Activated CD8-positive, alpha-beta T cell treated with anti-CD3 and anti-CD28 coated beads for 36 hours (primary cell): ENCODE measurements at regions not wholly inside any gene's neighbourhood (a gene's known extent, or its start where the extent isn't known, plus 50 kb on each side); places are given as distances from the start of the nearest gene placed in this dataset.

ENCODE experiments used
- ATAC-seq: fragments of 200-7000 bp; cut with Tn5 transposase; one replicate; pipeline ENCODE4 v1.10.0; 2021; ENCODE audit warnings: mild to moderate bottlenecking, moderate library complexity
- CTCF ChIA-PET: fragments of 350-600 bp; sonication (Branson Sonifier 250); formaldehyde crosslinking; loops from one replicate; lab custom pipeline; 2021; ENCODE audit warnings: antibody characterized with exemption; lab: Charles Lee
- POLR2A ChIA-PET: fragments of 350-600 bp; sonication (Branson Sonifier 250); formaldehyde crosslinking; loops from one replicate; lab custom pipeline; 2021; ENCODE audit warnings: antibody characterized with exemption; lab: Charles Lee
- DNase-seq: peaks from one replicate; pipeline ENCODE4 v3.0.0-alpha.2; 2020
- H3K27ac Mint-ChIP-seq: one replicate; pipeline ENCODE4 v1.8.0; 2021; ENCODE audit warnings: mild to moderate bottlenecking, mixed read lengths
- H3K27me3 Mint-ChIP-seq: one replicate; pipeline ENCODE4 v1.8.0; 2021; ENCODE audit warnings: mixed read lengths
- H3K36me3 Mint-ChIP-seq: one replicate; pipeline ENCODE4 v1.8.0; 2021; ENCODE audit warnings: low read depth, mixed read lengths
- H3K4me1 Mint-ChIP-seq: one replicate; pipeline ENCODE4 v1.8.0; 2021; ENCODE audit warnings: low read depth, mixed read lengths
- H3K4me3 Mint-ChIP-seq: one replicate; pipeline ENCODE4 v1.8.0; 2021; ENCODE audit warnings: mild to moderate bottlenecking, moderate library complexity, mixed read lengths
- H3K9me3 Mint-ChIP-seq: one replicate; pipeline ENCODE4 v1.8.0; 2021; ENCODE audit warnings: mixed read lengths
- intact Hi-C: fragments of 100-400 bp; cut with micrococcal nuclease; formaldehyde crosslinking; loops from one replicate; pipeline ENCODE4 v1.10.0; 2022
- TF ChIP-seq, protein P1 (sequence below): fragments of 200-600 bp; IDR thresholded peaks from one replicate; pipeline ENCODE4 v1.8.0; 2022; ENCODE audit warnings: antibody characterized with exemption, mild to moderate bottlenecking

DNA sequence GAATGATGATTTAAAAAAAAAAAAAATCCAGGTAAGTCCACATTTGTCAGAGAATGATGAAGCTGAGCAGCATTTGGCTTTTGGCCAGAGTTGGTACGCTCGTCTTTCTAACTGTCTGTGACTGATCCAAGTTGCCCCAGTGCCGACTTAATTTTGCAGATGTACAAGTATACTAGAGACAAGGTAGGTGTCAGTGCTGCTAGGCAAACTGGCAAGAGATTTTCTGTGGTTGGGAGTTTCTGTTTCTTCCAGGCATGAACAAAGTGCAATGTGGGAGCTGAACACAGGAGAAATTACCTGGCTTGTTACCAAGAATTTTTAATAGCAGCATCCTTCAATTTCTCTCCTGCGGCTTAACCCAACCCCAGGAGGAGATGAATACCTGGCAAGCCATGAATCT lies 307.7 kb downstream of the BUD13 start:
- POLR2A ChIA-PET, result interaction anchor here (0.6 kb wide), 1 partner anchor 73 kb away, joined by 4 read pairs; no protein-coding TSS in a partner anchor
- ATAC-seq (no peak), DNase-seq (no peak)
- no peaks in the 10 kb centered on the region for H3K9me3 Mint-ChIP-seq
- TF ChIP-seq, protein P1, sequence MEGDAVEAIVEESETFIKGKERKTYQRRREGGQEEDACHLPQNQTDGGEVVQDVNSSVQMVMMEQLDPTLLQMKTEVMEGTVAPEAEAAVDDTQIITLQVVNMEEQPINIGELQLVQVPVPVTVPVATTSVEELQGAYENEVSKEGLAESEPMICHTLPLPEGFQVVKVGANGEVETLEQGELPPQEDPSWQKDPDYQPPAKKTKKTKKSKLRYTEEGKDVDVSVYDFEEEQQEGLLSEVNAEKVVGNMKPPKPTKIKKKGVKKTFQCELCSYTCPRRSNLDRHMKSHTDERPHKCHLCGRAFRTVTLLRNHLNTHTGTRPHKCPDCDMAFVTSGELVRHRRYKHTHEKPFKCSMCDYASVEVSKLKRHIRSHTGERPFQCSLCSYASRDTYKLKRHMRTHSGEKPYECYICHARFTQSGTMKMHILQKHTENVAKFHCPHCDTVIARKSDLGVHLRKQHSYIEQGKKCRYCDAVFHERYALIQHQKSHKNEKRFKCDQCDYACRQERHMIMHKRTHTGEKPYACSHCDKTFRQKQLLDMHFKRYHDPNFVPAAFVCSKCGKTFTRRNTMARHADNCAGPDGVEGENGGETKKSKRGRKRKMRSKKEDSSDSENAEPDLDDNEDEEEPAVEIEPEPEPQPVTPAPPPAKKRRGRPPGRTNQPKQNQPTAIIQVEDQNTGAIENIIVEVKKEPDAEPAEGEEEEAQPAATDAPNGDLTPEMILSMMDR, result no peak
- CTCF ChIA-PET, result interaction anchor here (2.4 kb wide), 1 partner anchor 34 kb away, joined by 6 read pairs; no protein-coding TSS in a partner anchor
- H3K27ac Mint-ChIP-seq, result no peak overlapping the region
- H3K4me3 Mint-ChIP-seq, result no peak overlapping the region
- H3K36me3 Mint-ChIP-seq, result no peaks in the 10 kb centered on the region
- peaks cover 6% of the 10 kb centered on the region for H3K27me3 Mint-ChIP-seq
- intact Hi-C loops, result no loop called here
- no peaks in the 10 kb centered on the region for H3K4me1 Mint-ChIP-seq

DNA sequence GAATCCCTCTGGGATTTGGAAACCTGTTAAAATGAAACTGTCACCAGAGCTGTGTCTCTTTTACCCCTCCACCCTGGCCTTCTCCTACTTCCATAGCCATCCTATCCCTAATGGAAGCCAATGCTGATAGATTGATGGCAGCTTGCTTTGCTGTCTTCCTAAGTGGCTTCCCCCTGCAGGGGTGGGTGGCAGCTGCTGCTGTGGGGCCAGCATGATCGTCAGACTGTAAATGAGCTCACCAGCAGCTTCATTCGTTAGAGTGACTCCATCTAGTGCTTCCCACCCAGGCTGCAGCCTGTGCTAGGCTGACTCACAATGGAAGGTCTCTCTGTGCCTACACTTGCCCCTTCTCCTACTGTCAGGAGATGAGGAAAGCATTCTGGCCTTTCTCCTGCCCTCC lies 311.0 kb downstream of the BUD13 start:
- intact Hi-C loops, result no loop called here
- DNase-seq (no peak), ATAC-seq (no peak)
- Mint-ChIP-seq H3K4me3 (no peak overlapping the region), H3K4me1 (no peaks in the 10 kb centered on the region), H3K27ac (no peak overlapping the region), H3K27me3 (peaks cover 8% of the 10 kb centered on the region), H3K9me3 (no peaks in the 10 kb centered on the region), H3K36me3 (no peaks in the 10 kb centered on the region)
- ChIA-PET CTCF (no interaction called here), POLR2A (no interaction called here)
- TF ChIP-seq, protein P1, result no peak

DNA sequence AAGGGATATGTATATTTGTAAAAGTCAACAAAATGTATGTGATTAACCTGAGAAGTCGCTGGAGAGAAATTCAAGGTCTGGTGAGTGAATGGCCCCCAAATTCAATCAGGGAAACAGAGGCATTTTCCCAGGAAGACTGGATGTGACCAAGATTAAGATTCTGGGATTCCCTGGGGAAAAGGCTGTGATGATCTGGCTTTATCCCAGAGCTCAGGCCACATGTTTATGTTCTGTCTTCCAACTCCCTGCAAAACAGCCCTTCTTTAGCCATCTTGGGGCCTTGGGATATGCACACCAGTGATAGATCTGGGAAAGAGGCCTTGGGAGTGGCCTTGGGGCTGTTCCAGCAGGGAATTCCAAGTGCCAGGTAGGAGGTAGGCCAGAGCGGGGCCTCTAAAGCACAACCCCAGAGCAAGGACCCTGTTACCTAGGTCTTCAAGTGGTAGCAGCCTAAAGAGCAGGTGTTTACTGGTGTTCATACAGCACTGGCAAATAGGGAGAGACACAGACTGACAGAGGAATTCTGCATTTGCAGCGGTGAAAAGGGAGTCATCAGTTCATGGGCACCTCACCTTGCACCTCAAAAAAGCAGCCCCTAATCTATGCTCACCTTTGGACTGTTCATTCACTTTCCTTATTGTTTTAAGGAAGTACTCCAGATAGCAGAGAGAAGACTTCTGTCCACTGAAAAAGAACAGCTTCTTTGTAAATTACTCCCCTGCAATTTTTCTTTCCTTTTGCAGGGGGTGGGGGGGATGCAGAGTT lies 312.4 kb downstream of the BUD13 start:
- ChIA-PET POLR2A (no interaction called here), CTCF (no interaction called here)
- Mint-ChIP-seq H3K27ac (no peak overlapping the region), H3K9me3 (no peaks in the 10 kb centered on the region), H3K4me1 (no peaks in the 10 kb centered on the region), H3K4me3 (no peak overlapping the region), H3K27me3 (peaks cover 8% of the 10 kb centered on the region), H3K36me3 (no peaks in the 10 kb centered on the region)
- intact Hi-C loops, result no loop called here
- ATAC-seq (no peak), DNase-seq (no peak)
- TF ChIP-seq, protein P1, result no peak

- no peaks in the 10 kb centered on the region for H3K4me1 Mint-ChIP-seq
- ATAC-seq (no peak), DNase-seq (no peak)
- ChIA-PET POLR2A (no interaction called here), CTCF (no interaction called here)
- H3K4me3 Mint-ChIP-seq, result no peak overlapping the region
- H3K36me3 Mint-ChIP-seq, result no peaks in the 10 kb centered on the region
- H3K27me3 Mint-ChIP-seq, result peaks cover 8% of the 10 kb centered on the region
- intact Hi-C loops, result no loop called here
- H3K27ac Mint-ChIP-seq, result no peak overlapping the region
- TF ChIP-seq, protein P1, result no peak
- no peaks in the 10 kb centered on the region for H3K9me3 Mint-ChIP-seq
Measured at GRCh38 chr11:116459185-116460045, 313.4 kb downstream of the BUD13 start.

DNA sequence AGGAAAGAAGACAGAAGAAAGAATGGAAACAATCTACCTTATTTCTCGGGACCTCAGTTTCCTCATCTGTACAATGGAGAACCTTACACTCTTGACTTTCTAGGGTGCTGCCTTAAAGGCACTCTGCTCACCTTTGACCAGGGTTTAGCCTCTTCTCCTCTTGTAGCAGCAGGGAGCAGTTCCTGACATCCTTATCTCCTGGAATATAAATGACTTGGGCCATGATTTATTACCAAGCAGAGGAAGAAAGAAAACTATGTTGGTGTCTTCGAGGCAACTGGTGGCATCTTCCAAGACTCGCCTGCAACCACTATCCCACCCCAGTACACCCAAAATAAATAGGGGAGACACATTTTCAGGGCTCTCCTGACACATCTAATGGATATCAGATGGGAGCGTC lies 314.2 kb downstream of the BUD13 start:
- CTCF ChIA-PET, result no interaction called here
- TF ChIP-seq, protein P1, result no peak

More for the DNA sequence above, 314.2 kb downstream of the BUD13 start:
- POLR2A ChIA-PET, result no interaction called here
- Mint-ChIP-seq H3K36me3 (no peaks in the 10 kb centered on the region), H3K4me1 (no peaks in the 10 kb centered on the region), H3K4me3 (no peak overlapping the region), H3K27ac (no peak overlapping the region), H3K9me3 (no peaks in the 10 kb centered on the region), H3K27me3 (peaks cover 8% of the 10 kb centered on the region)
- intact Hi-C loops, result no loop called here
- no peak for DNase-seq
- no peak for ATAC-seq
